ENCODE measurements at regions not wholly inside any gene's neighbourhood (a gene's known extent, or its start where the extent isn't known, plus 50 kb on each side); places are given as distances from the start of the nearest gene placed in this dataset.

DNA sequence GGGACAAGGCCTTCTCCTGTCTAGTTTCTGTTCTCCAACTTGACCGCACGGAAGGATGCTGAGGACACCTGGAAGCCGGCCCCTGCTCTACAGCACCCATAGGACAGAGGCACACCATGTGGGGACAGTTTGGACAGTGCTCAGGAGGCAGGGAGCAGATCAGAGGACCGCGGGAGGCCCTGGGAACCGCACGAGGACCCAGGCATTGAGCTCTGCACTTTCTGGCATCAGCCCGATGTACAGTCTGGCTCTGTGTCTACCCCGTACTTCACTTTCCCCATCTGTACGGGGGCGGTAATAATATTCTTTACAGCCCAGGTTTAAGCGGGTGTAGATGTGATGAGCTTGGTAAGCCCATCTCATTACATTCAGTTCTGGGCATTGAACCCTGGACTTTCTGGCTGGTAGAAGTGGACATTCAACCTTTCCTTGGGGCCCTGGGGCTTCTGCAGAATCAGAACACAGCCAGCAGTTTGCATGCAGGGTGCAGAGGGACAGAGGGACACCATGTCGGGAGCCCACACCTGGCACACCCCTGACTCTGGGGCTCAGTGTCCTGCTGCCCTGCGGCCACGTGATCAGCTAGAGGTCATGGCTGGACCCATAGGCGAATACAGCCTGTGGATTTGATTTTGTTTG is 258.7 kb downstream of the SEC14L1 start:
- DNase-seq, result no peak

DNA sequence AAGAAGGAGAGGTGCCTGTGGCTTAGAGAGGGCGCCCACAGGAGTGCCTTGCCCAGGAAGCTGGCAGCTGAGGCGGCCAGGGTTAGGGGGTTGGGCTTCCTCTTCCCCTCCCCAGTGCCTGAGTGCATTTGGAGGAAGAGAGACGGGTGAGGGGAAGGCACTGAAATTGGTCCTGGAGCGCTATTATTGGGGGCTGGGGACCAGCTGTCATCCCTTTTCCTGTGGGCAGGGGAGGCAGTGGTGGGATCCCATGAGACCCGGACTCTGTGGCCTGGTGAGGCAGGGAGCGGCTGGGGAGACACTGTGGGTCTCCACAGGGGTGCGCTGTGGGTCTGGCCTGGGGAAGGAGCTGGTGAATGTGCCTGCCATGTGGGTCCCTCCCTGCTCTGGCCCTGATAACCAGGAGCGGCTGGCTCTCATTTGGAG is 259.7 kb downstream of the SEC14L1 start:
- peak in 1 of 2 experiments; percentile 23 for DNase-seq

DNA sequence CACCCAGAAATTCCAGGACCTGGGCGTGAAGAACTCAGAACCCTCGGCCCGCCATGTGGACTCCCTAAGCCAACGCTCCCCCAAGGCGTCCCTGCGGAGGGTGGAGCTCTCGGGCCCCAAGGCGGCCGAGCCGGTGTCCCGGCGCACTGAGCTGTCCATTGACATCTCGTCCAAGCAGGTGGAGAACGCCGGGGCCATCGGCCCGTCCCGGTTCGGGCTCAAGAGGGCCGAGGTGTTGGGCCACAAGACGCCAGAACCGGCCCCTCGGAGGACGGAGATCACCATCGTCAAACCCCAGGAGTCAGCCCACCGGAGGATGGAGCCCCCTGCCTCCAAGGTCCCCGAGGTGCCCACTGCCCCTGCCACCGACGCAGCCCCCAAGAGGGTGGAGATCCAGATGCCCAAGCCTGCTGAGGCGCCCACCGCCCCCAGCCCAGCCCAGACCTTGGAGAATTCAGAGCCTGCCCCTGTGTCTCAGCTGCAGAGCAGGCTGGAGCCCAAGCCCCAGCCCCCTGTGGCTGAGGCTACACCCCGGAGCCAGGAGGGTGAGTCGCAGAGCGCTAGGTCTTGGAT is 261.5 kb downstream of the SEC14L1 start:
- DNase-seq, result no peak

DNA sequence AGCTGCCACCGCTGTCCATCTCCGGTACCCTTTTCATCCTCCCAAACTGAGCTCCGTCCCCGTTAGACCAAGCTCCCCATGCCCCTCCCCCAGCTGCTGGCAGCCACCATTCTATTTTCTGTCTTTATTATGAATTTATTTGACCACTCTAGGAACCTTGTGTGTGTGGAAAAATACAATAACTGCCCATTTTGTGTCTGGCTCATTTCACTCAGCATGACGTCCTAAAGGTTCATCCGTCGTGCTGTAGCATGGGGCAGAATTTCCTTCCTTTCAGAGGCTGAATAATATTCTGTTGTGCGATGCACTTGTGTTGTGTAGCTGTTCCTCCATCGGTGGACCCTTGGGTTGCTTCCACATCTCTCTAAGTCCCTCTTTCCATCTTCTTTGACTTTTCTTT is 263.1 kb downstream of the SEC14L1 start:
- no peak for DNase-seq

DNA sequence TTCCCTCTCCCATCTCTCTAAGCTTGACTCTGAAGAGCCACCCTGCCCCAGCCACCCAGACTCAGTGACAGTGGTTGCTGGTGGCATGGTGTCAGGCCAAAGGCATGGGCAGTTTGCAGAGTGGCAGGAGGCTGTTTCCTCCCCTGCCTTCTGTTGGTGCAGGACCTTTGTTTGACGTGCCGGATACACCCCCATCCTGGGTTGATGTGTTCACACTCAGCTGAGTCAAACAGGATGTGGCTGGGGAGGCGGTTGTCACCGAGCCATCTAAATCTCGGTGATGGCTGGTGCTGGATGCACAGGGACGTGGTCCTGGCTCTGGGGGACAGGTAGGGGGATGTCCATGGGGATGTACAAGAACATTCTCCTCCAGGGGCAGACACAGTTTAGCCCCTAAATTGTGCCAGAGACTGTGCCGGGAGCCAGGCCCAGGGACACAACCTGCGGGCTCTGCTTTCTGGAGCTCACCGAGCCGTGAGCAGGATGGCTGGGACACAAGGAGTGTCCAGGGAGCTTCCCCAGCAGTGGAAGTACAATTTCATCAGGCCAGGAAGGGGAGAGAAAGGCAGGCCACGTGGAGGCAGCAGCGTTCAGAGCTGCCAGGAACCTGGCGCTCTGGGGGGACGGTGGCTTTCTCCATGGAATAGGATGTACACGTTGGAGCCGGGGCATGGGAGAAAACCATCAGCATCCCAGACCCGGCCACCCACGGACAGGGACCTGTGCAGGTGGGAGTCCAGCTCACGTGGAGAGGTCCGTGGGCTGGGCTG is 264.2 kb downstream of the SEC14L1 start:
- DNase-seq, result no peak

DNA sequence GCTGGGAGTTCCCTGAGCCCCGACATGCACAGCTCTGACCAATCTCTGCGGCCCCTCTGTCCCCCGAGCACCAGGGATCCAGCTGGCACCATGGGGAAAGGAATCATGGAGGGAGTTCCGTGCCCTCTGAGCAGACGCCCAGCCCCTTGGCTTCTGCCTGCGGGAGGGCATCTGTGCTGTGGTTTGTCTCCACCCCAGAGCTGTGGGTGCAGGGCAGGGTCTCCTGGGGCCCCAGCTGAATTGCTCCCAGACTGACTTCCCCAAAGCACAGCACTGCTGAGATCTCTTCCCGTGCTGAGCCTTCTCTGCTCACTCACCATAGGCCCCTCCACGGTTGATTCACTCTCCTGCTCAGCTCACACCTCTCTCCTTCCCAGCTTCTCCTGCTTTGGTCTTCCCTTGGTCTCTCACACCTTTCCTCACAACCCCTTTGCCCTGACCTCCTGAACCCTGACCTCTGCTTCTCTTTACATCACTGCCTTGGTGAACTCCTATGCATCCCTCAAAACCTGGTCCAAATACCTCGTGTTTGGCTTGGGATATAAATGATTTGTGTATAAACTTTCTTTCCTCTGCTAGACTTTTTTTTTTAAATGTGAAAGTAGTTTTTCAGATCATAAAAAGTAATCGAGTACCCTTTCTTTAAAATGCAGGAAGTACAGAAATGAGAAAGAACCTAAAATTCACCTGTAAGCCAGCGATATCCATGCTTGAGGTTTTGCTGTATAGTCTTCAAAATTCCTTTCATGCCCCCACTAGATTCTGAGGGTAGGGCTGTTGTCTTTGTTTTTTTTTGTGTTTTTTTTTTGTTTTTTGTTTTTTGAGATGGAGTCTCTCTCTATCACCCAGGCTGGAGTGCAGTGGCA is 265.3 kb downstream of the SEC14L1 start:
- no peak for DNase-seq

DNA sequence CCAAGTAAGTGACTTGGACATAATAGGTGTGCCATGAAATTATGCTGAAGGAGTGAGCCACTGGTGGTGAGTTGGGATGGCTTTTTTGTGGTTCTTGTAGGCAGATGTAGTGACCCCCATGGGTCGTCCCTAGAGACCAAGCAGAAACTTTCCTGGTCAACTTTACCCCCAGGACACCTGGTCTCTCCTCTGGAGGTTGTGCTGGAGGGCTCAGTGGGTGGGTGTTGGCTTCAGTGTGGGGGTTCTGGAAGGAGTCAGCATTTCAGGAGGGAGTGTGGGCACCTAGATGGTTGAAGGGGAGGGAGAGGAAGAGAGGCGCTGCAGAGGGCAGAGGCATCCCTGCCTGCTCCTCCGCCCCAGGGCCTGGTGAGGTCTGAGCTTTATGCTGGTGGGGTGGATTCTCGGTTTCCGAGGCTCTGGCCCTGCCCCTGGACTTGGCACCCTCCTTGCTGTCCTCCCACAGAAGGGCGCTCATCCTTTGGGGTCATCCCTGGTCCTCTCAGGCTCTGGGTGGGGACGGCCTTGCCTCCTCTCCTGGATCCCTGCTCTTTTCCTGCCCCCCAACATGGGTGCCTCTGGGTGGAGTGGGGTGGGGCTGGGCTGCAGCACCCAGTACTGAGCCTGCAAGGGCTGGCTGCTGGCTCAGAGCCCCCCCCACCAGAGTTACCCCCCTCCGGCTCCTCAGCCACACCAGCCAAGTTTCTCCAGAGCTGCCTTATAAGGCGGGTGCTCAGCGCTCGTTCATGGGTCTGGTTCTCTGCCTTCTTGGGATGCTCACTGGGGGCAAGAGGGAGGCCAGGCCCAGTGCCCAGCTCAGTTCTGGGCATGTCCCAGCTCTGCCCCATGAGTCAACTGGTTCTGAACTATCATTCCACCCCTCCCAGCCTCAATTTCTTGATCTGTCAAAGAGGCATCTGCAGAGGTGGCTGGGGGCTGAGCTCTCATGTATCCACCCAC is 266.8 kb downstream of the SEC14L1 start:
- no peak for DNase-seq

DNA sequence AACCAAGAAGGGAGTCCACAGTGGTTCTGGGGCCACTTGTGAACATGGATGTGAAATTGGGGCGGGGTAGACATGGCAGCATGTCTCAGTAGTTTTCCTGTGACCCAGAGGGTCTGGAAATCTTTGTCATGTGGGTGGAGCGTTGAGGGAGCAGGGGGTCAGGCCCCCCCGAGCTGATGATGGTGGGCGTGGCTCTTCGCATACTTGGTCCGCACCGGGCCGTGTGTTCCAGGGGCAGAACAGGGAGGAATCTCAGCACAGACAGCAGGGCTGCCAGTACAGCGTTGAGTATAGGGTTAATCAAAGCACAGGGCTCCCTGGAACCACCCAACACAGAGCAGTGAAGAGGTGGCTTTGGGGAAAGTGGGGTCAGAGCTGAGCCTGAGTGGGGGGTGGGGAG is 267.5 kb downstream of the SEC14L1 start:
- DNase-seq, result no peak

DNA sequence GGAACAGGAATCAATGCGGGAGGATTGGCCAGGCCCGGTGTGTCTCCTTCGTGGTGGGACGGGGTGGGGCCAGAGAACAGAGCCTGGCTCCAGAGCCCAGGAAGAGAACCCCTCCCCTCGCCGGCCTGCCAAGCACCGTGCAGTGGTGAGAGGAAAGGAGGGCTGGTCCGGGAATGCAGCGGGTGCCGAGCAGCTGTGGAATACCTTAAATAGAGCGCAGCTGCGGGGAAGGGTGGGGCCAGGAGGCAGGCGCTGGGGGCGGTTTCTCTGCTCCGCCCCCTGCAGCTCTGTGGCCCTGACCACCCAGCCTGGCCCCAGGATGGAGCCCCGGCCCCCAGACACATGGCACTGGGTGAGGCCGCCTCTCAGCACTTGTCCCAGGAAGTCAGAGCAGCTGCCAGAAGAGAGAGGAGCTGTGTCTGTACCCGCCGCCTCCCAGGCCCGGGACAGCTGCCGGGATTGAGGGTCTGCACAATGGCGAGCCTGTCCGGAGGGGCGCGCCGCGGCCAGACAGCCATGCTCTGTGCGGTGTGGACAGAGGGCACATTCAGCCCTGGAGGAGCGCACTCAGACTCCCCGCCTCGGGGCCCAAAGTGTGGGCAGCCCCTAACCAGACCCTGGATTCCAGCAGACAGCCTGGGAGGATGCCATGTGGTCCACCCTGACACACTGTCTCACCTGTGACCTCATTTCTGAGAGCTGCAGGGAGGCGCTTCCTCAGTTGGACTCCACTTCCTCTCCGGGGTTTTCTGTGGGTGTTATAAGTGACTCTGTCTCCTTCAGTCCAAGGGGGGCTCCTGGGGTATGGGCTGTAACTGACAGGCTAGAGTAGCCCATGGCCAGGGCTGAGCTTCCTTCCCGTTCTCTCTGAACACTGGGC is 268.8 kb downstream of the SEC14L1 start:
- DNase-seq, result no peak

DNA sequence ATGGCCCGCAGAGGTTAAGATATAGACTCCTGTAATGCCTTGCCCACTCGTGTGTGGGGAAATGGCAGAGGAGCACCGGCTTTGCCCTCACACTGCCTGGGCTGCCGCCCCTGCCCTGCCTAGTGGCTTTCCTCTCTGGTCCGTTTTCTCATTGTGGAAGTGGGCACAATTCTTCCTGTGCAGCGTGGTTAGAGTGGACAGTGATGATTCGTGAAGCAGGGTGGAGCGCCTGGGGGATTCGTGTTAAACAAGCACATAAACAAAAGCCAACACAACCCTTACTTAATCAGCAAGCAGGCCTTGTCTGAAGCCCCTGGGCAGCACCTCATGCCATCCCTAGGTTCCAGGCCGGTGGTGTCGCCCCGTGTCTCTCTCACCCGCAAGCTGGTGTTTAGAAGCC is 269.7 kb downstream of the SEC14L1 start:
- no peak for DNase-seq

DNA sequence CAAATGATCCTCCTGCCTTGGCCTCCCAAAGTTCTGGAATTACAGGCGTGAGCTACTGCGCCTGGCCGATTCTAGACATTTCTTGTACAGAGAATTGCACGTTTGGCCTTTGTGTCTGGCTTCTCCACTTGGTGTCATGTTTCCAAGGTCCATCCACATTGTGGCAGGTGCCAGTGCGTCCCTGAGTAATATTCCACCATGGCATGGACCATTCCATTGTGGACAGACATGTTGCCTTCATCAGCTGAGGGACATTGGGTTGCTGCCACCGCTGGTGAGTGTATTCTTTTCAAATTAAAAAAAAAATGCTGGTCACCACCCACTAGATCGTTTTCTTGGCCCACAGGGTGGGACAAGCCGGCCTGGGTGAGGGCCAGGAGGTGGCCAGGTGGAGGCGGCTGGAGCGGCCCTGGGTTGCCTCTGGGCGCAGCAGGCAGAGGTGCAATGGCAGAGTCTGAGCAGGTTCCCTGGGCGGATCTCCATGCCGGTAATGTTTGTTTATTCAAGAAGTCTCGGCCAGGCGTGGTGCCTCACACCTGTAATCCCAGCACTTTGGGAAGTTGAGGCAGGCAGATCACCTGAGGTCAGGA is 274.1 kb downstream of the SEC14L1 start:
- DNase-seq, result no peak

DNA sequence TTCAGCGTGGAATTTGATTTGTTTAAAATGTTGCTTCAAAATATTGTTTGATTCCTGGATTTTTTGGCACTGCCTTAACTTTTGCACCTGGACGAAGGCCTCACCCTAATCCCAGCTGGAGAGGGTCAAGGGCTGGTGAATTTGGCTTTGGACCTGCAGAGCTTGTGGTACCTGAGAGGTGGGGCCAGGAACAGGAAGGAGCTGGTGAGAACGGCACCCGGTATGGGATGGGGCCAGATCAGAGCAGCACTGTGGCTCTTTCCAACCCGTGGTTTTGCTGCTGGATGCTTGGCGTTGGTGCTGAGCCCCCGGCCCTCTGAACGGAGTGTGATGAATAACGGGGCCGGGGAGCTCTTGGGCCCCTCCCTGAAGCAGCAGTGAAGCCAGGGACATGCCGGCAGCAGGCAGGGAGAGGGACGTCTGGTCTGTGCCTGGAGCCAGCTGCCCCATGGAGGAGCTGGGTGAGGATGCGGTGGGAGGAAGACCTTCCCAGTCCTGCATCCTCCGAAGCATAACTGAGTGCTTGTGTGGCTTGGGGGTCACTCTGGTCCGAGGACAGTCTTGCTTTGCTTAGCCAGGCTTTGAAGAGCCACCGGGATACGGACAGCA is 275.4 kb downstream of the SEC14L1 start:
- DNase-seq, result no peak

DNA sequence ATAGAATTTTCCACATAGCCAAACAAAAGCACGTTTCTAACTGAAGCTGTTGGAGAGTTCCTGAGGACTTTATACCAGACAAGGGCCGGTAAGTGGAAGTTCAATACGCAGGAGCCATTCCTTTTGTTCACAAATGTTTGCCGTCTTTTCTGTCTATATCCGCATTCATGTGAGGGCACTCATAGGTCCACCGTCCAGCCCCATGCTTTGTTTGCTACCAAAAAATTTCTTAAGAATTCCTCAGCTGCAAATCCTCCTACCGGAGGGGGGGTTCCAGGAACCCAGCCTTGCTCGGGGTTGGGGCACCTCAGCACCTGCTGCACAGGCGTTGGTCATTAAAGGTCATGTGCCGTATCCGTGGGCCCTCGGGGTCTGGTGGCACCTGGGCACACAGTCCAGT is 276.8 kb downstream of the SEC14L1 start:
- no peak for DNase-seq

DNA sequence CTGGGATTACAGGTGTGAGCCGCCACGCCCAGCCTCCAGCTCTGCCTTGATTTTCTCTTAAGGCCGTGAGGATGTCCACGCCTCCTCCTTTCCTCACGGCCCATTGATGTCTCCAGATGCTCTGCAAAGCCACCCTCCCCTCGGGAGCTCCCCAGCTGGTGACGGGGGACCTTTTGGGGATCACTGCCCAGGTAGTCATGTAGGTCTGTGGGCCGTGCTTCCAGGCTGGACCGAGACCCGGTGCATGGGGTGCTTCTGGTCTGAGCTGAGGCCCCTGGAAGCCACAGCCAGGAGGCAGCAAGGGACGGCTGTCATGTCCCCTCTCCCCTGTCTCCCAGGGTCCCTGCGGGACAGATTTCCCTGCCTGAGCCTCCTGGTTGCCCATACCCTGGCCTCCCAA is 277.8 kb downstream of the SEC14L1 start:
- no peak for DNase-seq

DNA sequence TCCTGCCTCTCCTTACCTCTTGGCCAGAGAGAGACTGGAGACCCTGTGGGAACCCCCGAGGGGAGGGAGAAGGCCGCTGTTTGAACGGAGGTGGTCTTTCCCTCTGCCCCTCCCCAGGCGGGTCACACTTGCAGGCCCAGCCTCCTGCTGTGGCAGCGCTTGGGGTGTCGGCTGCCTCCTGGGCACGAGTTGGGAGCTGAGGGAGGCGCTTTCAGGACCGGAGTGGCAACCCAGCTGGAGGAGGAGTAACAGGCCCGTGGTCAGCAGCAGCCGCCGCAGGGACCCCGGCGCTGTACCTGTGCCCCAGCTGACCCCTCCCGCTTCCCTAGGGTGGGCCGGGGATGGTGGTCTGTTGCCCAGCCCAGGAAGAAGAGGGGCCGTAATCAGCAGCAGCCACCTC is 278.3 kb downstream of the SEC14L1 start:
- DNase-seq, result no peak

DNA sequence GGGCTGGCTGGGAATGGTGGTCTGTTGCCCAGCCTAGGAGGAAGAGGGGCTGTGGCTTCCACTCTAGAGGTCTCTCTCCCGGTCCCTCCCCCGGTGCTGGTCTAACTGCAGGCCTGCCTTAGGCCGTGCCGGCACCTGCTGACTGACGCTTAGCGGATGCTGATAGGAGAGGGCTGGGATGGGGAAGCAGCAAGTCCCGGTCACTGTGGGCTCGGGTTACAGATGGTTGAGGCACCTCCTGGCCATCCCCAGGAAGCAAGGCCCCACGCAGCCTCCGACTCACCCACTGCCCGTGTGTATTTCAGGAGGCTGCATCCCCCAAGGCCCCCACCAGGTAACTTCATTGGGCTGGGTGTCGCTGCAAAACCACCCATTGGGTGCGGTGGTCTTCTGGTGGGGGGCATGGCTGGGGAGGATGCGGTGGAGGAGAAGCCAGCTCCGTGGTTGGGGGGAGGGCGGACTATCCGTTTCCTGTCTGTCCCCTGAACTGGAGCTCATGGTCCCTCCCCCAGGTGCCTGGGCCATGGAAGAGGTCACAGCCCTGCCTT is 278.9 kb downstream of the SEC14L1 start:
- DNase-seq, result peak; percentile 28 to 69

DNA sequence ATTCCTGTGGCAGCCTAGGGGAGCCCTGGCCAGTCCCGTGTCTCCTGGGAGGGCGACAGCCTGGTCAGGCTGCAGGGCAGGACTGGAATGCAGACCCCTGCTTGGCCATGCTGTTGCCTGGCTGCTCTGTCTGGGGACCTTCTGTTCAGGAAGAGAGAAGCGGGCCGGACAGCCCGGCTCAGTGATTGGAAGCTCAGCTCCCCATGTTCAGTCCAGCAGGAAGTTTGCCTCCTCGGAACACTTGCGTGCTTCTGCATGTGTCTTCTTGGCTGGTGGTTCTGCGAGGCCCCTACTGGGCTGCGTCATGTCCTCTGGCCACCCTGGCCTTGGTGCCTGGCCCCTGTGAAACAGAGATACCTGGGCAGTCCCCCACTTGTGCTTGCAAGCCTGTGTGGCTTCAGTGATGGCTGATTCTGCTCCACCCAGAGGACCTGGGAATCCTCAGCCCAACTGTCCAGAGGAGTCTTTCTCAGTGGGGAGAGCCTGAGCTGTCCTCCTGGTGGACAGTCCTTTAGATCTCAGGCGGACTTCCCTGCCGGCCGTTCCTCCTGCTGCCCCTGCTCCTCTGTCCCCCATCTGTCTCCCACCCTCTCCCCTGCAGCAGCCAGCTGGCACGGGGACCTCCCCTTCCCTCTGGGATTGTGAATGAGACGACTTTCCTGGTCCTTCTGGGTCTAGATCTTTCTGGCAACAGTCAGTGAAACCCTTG is 279.5 kb downstream of the SEC14L1 start:
- DNase-seq, result no peak

DNA sequence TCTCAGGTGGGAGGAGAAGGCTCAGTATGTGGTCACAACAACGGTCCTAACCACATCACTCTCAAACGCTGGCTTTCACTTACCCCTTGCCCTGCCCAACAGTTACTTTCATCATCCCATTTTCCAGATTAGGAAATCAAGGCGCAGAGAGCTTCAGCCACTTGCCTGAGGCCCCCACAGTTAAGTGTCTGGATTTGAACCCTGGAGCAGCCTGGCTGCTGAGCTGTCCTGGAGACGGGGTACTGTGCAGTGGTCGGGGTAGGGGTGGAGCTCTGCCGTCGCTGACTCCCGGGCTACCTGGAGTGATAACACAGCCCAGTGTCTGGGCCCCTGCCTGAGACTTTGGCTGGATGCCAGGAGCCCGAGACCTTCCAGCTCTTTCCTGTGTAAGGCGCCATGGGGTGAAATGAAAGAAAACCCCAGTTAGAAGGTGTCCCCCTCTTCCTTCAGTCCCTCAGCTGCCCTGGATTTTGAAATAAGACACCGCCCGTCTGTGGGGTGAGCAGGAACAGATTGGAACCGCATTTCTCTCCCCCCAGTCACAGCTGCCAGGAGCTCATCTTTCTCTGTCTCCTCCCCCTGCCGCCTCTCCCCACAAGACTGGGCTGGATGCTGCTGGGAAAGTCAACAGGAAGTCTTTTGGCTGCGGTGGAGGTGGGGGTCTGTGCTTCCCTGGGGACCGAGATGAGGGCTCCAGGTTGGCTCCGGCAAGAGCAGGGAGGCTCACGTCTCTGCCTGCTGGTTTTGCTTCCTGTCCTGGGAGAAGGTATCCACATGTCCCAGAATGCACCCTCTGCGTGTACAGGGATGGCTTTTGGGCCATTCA is 280.2 kb downstream of the SEC14L1 start:
- DNase-seq, result peak; percentile 92 to 93
